ELR (cell line): ENCODE measurements at regions not wholly inside any gene's neighbourhood (a gene's known extent, or its start where the extent isn't known, plus 50 kb on each side); places are given as distances from the start of the nearest gene placed in this dataset.

Experiments
- DNase-seq: peaks from one replicate; pipeline ENCODE4 v3.0.0-alpha.2; 2015; ENCODE audit warnings: low read depth

- no peak for DNase-seq
Observed at GRCh38 chr12:107443320-107444090, 242.1 kb upstream of the PWP1 start.

- no peak for DNase-seq
Observed at GRCh38 chr12:107444771-107445170, 240.8 kb upstream of the PWP1 start.

GRCh38 chr12:107446476-107446875 lies 239.1 kb upstream of the PWP1 start:
- DNase-seq = no peak

GRCh38 chr12:107447336-107447735 lies 238.3 kb upstream of the PWP1 start:
- DNase-seq = no peak

- DNase-seq = peak; percentile 39
Observed at GRCh38 chr12:107448198-107448597, 237.4 kb upstream of the PWP1 start.

GRCh38 chr12:107449891-107450290 lies 235.7 kb upstream of the PWP1 start:
- peak; percentile 66 for DNase-seq

GRCh38 chr12:107450541-107450940 lies 235.1 kb upstream of the PWP1 start:
- DNase-seq = no peak

- no peak for DNase-seq
Observed at GRCh38 chr12:107451246-107451645, 234.4 kb upstream of the PWP1 start.

- no peak for DNase-seq
Observed at GRCh38 chr12:107454109-107454830, 231.3 kb upstream of the PWP1 start.

- no peak for DNase-seq
Observed at GRCh38 chr12:107457362-107457935, 228.2 kb upstream of the PWP1 start.

- no peak for DNase-seq
Observed at GRCh38 chr12:107458163-107458562, 227.4 kb upstream of the PWP1 start.

- no peak for DNase-seq
Observed at GRCh38 chr12:107458990-107459389, 226.6 kb upstream of the PWP1 start.

GRCh38 chr12:107459641-107460040 lies 226.0 kb upstream of the PWP1 start:
- no peak for DNase-seq

- peak; percentile 94 for DNase-seq
Observed at GRCh38 chr12:107461222-107461975, 224.2 kb upstream of the PWP1 start.

- DNase-seq = no peak
Observed at GRCh38 chr12:107462428-107463332, 222.9 kb upstream of the PWP1 start.

- no peak for DNase-seq
Observed at GRCh38 chr12:107464644-107465043, 221.0 kb upstream of the PWP1 start.

GRCh38 chr12:107465625-107466024 lies 220.0 kb upstream of the PWP1 start:
- DNase-seq = no peak

- no peak for DNase-seq
Observed at GRCh38 chr12:107467716-107468115, 217.9 kb upstream of the PWP1 start.

GRCh38 chr12:107468182-107468581 lies 217.4 kb upstream of the PWP1 start:
- no peak for DNase-seq

GRCh38 chr12:107469011-107469410 lies 216.6 kb upstream of the PWP1 start:
- no peak for DNase-seq

- DNase-seq = no peak
Observed at GRCh38 chr12:107470645-107471044, 215.0 kb upstream of the PWP1 start.
